Activated CD4-positive, alpha-beta memory T cell treated with anti-CD3 and anti-CD28 coated beads, Interleukin-2, amount 10 ng/mL, durations not matched to agents 7 days and 5 days (primary cell): ENCODE measurements at regions not wholly inside any gene's neighbourhood (a gene's known extent, or its start where the extent isn't known, plus 50 kb on each side); places are given as distances from the start of the nearest gene placed in this dataset.
"Not testable (repeated sequence)": the region's sequence is repeated elsewhere in the genome, so short reads cannot be mapped to it uniquely, and the experiment has no call there.

Experiments
- CTCF ChIA-PET: fragments of 350-600 bp; sonication (Branson Sonifier 250); formaldehyde crosslinking; loops from one replicate; lab custom pipeline; 2021; ENCODE audit warnings: antibody characterized with exemption, inconsistent platforms; lab: Charles Lee
- POLR2A ChIA-PET: fragments of 350-600 bp; sonication (Branson Sonifier 250); formaldehyde crosslinking; loops from one replicate; lab custom pipeline; 2021; ENCODE audit warnings: antibody characterized with exemption; lab: Charles Lee
- DNase-seq: peaks from one replicate; pipeline ENCODE4 v3.0.0-alpha.2; 2020
- H3K27ac Mint-ChIP-seq: one replicate; pipeline ENCODE4 v1.8.0; 2021; ENCODE audit warnings: mild to moderate bottlenecking, mixed read lengths
- H3K27me3 Mint-ChIP-seq: one replicate; pipeline ENCODE4 v1.8.0; 2021; ENCODE audit warnings: mixed read lengths
- H3K36me3 Mint-ChIP-seq: one replicate; pipeline ENCODE4 v1.8.0; 2021; ENCODE audit warnings: low read depth, mixed read lengths
- H3K4me1 Mint-ChIP-seq: one replicate; pipeline ENCODE4 v1.8.0; 2021; ENCODE audit warnings: mixed read lengths
- H3K4me3 Mint-ChIP-seq: one replicate; pipeline ENCODE4 v1.8.0; 2021; ENCODE audit warnings: mild to moderate bottlenecking, mixed read lengths
- H3K9me3 Mint-ChIP-seq: one replicate; pipeline ENCODE4 v1.8.0; 2021; ENCODE audit warnings: mixed read lengths

DNA sequence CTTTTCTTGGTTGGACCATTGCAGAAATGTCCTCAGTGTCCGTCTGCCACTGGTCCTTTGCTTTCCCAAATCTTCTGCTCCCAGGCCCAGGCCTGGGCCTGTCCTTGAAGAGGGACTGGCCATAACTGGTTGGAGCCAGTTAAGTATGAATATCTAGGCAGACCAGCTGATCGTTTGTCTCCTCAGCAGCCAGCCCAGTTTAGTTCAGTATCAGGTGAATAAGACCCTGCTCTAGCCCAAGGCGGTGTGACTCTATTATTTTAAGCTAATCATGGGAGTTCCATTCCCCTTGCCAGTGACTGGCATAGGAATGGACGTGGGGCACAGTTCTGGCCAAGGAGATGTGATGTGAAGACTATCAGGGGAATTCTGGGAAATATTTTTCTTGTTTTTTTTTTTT, 73.9 kb upstream of the RASGRF1 start:
- Mint-ChIP-seq H3K9me3 (no peaks in the 10 kb centered on the region), H3K27me3 (peaks cover 7% of the 10 kb centered on the region)
- CTCF ChIA-PET, result interaction anchor here (1.2 kb wide), 1 partner anchor 20 kb away, joined by 3 read pairs; no protein-coding TSS in a partner anchor

DNA sequence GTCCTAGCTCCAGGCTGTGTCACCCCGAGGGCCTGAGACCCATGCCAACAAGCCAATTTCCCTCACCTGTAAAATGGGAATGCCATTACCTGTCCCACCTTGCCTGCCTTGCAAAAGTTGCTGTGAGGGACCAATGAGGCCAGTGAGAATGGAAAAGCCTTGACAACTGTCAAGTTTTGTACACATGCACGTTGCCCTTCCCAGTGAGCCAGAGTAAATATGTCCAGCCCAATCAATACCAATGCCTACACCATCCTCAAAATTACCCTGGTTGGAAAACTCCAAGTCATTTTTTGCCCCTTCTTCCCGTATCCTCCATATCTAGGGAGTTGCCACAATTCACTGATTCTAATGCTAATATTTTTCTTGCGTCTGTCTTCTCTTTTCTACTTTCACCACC, 73.5 kb upstream of the RASGRF1 start:
- H3K27me3 Mint-ChIP-seq, result peaks cover 7% of the 10 kb centered on the region
- ChIA-PET POLR2A (no interaction called here), CTCF (interaction anchor here (1.2 kb wide), 1 partner anchor 21 kb away, joined by 3 read pairs; no protein-coding TSS in a partner anchor)
- no peak overlapping the region for H3K27ac Mint-ChIP-seq
- H3K4me3 Mint-ChIP-seq, result no peak overlapping the region
- no peaks in the 10 kb centered on the region for H3K9me3 Mint-ChIP-seq
- no peaks in the 10 kb centered on the region for H3K4me1 Mint-ChIP-seq
- no peaks in the 10 kb centered on the region for H3K36me3 Mint-ChIP-seq
- no peak for DNase-seq

More for the DNA sequence above, 73.9 kb upstream of the RASGRF1 start:
- H3K4me1 Mint-ChIP-seq, result no peaks in the 10 kb centered on the region
- no peak for DNase-seq
- no peaks in the 10 kb centered on the region for H3K36me3 Mint-ChIP-seq
- H3K4me3 Mint-ChIP-seq, result no peak overlapping the region
- H3K27ac Mint-ChIP-seq, result no peak overlapping the region
- POLR2A ChIA-PET, result no interaction called here

DNA sequence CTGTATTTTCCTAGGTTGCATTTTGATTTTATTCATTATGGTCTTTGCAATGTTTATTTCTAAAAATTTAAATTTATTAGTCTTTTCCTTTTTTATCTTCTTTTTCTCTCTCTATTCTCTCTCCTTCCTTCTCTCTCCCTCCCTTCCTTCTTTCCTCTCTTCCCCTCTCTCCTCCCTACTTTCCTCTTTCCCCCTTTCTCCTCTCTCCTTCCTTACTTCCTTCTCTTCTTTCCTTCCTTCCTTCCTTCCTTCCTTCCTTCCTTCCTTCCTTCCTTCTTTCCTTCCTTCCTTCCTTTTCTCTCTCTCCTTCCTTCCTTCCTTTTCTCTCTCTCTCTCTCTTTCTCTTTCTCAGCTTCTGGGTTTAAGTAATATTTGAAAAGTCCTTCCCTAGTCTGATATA, 72.8 kb upstream of the RASGRF1 start:
- CTCF ChIA-PET, result interaction anchor here (1.2 kb wide), 1 partner anchor 21 kb away, joined by 3 read pairs; no protein-coding TSS in a partner anchor
- H3K4me1 Mint-ChIP-seq, result no peaks in the 10 kb centered on the region
- peaks cover 7% of the 10 kb centered on the region for H3K27me3 Mint-ChIP-seq

DNA sequence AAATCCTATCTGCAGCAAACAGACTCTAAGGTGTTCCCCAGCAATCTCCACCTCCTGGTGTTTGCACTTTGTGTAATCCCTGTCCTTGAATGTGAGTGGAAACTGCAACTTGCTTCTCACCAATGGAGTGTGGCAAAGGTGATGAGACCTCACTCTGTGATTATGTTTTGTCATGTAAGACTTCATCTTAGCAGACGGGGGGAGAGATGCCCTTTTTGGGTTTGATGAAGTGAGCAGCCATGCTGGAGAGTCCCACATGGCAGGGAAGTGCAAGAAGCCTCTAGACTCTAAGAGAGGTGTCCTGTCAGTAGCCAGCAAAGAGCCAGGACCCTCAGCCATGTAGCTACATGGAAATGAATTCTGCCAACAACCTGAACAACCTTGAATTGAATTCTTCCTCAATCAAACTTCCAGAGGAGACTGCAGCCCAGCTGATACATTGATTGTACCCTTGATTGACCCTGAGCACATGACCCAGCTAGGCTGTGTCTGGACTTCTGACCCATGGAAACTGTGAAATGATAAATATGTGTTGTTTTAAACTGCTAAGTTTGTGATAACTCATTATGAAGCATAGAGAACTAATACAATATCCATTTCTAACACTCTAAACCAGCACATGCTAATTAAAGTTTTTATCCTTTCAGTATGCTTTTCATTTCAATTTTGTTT, 71.4 kb upstream of the RASGRF1 start:
- no peak for DNase-seq
- Mint-ChIP-seq H3K4me1 (no peaks in the 10 kb centered on the region), H3K9me3 (no peaks in the 10 kb centered on the region), H3K4me3 (no peak overlapping the region), H3K27ac (no peak overlapping the region), H3K36me3 (no peaks in the 10 kb centered on the region), H3K27me3 (peaks cover 7% of the 10 kb centered on the region)
- ChIA-PET CTCF (no interaction called here), POLR2A (no interaction called here)

More for the DNA sequence above, 72.8 kb upstream of the RASGRF1 start:
- Mint-ChIP-seq H3K4me3 (no peak overlapping the region), H3K9me3 (no peaks in the 10 kb centered on the region), H3K27ac (no peak overlapping the region), H3K36me3 (no peaks in the 10 kb centered on the region)
- DNase-seq, result no peak
- POLR2A ChIA-PET, result no interaction called here

DNA sequence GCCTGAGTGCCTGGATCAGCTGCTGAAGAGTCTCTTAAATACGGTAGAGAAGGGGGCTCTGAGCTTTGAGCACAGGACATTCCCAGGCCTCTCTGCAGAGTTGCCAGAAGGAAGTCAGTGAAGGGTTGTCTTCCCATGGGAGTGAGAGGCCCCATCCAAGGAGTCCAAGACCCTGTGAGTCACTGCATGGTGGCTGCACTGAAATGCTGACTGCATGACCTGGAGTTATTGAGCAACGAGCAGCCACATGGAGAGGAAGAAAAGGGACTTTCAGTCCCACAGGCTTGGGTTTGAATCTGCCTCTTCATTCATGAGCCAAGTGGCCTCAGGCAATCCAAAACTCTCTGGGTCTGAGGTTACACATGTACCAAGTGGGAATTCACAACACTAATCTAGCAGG, 69.6 kb upstream of the RASGRF1 start:
- ChIA-PET POLR2A (interaction anchor here (0.6 kb wide), 1 partner anchor 26 kb away, joined by 3 read pairs; no protein-coding TSS in a partner anchor), CTCF (interaction anchor here (0.6 kb wide), 1 partner anchor 640 kb away, joined by 3 read pairs; no protein-coding TSS in a partner anchor)
- no peak for DNase-seq
- no peak overlapping the region for H3K27ac Mint-ChIP-seq
- no peak overlapping the region for H3K4me3 Mint-ChIP-seq
- H3K9me3 Mint-ChIP-seq, result no peaks in the 10 kb centered on the region
- peaks cover 8% of the 10 kb centered on the region for H3K27me3 Mint-ChIP-seq
- no peaks in the 10 kb centered on the region for H3K36me3 Mint-ChIP-seq
- H3K4me1 Mint-ChIP-seq, result no peaks in the 10 kb centered on the region

DNA sequence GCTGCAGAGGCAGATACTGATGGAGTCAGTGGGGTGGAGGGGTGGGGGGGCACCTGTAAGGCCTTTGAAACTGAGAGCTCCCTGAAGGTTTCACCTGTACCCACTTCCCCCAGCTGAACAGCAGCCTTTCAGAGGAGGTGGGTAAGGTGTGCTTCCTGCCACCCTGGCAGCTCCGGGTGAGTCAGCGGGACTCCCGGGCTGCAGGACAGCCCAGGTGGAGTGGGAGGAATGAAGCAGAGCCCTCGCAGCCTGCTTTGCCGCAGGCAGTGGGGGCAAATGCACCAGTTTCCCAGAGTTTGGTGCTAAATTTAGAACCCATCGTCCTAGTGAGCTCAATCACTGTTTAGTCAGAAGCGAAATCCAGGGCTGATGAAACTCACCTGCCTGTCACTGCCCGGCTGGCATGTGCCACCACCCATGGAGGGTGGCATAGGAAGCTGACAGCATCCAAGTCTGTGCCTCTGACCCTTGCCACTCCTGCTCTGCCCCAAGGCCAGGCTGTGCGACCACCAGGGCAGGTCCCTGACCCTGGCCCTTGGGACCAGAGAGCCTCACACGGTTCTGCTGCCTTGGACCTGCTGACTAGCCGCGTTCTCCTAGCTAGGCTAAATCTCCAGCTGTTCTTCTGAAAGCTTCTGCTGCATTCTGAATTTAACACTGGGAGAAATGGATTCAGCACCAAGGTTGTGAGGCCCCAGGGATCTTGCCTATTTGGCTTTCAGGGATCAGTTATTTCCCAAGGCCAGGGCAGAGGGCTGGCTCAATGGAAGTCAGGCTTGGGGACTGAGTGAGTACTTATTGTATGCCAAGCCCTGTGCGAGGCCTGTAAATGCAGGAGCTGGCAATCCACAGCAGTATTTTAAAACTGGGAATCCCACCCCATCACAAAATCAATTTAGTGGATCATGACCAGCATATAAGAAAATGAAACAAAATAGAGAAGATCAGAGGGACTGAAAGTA, 67.3 kb upstream of the RASGRF1 start:
- POLR2A ChIA-PET, result no interaction called here
- Mint-ChIP-seq H3K9me3 (no peaks in the 10 kb centered on the region), H3K27me3 (peaks cover 14% of the 10 kb centered on the region), H3K4me3 (no peak overlapping the region), H3K27ac (no peak overlapping the region), H3K36me3 (no peaks in the 10 kb centered on the region), H3K4me1 (no peaks in the 10 kb centered on the region)
- DNase-seq, result no peak
- CTCF ChIA-PET, result interaction anchor here (0.9 to 1.4 kb wide), 2 partner anchors 26 to 27 kb away, joined by 3 to 4 read pairs; no protein-coding TSS in a partner anchor

DNA sequence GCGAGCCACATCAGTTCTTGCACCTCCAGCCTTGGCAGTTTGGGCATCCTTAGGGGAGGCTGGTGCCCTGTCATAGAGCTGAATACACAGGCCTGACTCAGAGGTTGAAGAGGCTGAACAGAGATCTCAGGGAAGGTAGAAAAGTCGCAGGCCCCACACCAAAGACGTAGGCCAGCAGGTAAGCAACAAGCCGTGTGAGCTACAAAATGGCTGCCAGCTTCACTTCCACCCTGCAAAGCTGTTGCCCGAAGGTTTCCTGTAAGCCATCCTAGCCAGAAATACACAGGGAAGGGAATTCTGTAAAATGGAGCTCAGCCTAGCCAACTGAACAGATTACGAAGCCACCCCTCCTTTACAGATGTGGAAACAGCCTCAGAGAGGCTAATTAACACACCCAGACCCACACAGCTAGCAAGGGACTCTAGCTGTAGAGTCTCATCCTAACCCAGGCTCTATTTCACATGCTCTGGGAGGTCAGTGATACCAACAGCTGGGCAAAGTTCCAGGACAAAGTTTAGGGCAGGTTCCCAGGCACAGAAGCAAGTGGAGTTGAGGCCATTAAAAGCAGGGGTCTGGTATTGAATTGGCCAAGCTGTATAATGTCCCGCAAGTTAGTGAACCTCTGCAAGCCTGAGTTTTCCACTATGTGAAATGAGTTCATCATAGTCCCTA, 66.3 kb upstream of the RASGRF1 start:
- H3K36me3 Mint-ChIP-seq, result no peaks in the 10 kb centered on the region
- no peaks in the 10 kb centered on the region for H3K4me1 Mint-ChIP-seq
- H3K4me3 Mint-ChIP-seq, result no peak overlapping the region
- no peak overlapping the region for H3K27ac Mint-ChIP-seq
- no peak for DNase-seq
- H3K9me3 Mint-ChIP-seq, result no peaks in the 10 kb centered on the region
- POLR2A ChIA-PET, result no interaction called here
- peaks cover 18% of the 10 kb centered on the region for H3K27me3 Mint-ChIP-seq
- CTCF ChIA-PET, result interaction anchor here (0.9 to 1.6 kb wide), 2 partner anchors 28 to 129 kb away, joined by 3 read pairs; no protein-coding TSS in a partner anchor

DNA sequence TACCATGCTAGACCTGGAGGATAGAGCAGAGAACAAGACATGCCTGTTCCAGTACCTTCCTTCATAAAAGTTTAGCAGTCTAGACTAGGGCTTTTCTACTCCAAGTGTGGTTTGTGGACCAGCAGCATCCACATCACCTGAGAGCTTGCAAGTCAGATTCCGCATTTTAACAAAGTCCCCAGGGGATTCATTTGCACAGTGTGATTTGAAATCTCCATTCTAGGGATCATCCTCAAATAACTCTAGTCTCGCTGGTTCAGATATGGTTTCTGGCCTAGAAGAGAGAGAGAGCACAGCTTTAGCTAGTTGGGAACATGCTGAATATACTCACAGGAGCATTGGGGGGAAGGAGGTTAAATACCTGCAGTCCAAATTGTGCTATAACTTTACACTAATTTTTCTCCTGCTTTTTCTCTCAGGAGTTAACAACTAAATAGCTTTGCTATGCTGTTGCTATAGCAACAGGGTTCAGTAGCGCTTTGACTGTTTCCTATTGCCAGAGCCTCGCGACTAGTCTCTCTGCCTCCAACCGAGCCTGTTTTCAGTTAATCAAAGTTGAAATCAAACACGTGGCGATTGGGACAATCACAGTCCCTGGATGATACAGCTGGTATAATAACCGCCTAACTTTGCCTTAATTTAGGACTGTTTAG, 64.0 kb upstream of the RASGRF1 start:
- Mint-ChIP-seq H3K36me3 (no peaks in the 10 kb centered on the region), H3K9me3 (no peaks in the 10 kb centered on the region), H3K4me3 (no peak overlapping the region), H3K27me3 (peaks cover 18% of the 10 kb centered on the region), H3K27ac (no peak overlapping the region), H3K4me1 (no peaks in the 10 kb centered on the region)
- DNase-seq, result no peak
- ChIA-PET POLR2A (no interaction called here), CTCF (no interaction called here)

DNA sequence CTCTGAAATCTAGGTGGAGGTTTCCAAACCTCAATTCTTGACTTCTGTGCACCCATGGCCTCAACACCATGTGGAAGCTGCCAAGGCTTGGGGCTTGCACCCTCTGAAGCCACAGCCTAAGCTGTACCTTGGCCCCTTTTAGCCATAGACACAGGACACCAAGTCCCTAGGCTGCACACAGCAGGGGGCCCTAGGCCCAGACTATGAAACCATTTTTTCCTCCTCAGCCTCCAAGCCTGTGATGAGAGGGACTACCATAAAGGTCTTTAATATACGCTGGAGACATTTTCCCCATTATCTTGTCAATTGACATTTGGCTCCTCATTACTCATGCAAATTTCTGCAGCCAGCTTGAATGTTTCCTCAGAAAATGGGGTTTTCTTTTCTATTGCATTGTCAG, 53.7 kb upstream of the RASGRF1 start:
- H3K36me3 Mint-ChIP-seq, H3K4me1 Mint-ChIP-seq, POLR2A ChIA-PET, DNase-seq, H3K27ac Mint-ChIP-seq, CTCF ChIA-PET, H3K4me3 Mint-ChIP-seq: not testable (repeated sequence)
- Mint-ChIP-seq H3K9me3 (peaks cover 28% of the 10 kb centered on the region), H3K27me3 (peaks cover 21% of the 10 kb centered on the region)

DNA sequence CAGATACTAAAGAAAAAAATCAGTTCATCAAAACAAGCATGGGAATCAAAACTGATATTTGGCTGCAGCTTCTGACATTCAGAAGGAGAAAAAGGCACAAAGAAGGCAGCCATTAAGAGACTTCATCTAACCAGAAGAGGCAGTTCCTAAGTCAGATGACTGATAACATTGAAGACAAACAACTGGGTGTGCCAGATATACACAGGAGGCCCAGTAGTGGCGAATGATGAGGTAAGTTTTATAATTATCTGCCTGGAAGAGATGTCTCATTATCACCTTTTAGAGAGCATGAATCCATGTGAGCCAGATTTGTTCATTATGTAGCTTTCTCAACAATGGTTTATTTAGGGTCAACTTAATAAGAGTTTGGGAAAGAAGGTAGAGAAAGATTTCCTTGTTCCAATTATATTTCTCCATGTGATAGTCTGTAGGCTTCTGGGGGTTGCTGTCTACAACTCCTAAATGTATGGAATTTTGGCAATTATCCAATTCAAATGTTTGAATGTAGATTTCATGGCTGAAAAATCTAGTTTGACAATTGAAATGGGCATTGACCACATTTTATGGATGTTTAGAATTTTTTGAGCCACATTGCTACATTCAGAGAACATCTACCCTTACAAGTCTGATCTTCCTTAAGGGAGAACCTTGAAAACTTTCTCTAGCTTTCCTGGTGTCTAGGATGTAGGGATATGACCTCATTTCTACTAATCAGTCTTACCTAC, 50.4 kb upstream of the RASGRF1 start:
- ChIA-PET CTCF (no interaction called here), POLR2A (no interaction called here)
- Mint-ChIP-seq H3K27me3 (peaks cover 26% of the 10 kb centered on the region), H3K27ac (no peak overlapping the region), H3K36me3 (peaks cover 4% of the 10 kb centered on the region), H3K4me3 (no peak overlapping the region), H3K4me1 (no peaks in the 10 kb centered on the region), H3K9me3 (peaks cover 16% of the 10 kb centered on the region)
- no peak for DNase-seq
